CD4-positive, alpha-beta T cell treated with Interleukin-15 for 4 hours (primary cell): ENCODE measurements at regions not wholly inside any gene's neighbourhood (a gene's known extent, or its start where the extent isn't known, plus 50 kb on each side); places are given as distances from the start of the nearest gene placed in this dataset.
"Not testable (repeated sequence)": the region's sequence is repeated elsewhere in the genome, so short reads cannot be mapped to it uniquely, and the experiment has no call there.

Source experiments
- DNase-seq: peaks from one replicate; pipeline ENCODE4 v3.0.0-alpha.2; 2020; ENCODE audit warnings: low spot score

DNA sequence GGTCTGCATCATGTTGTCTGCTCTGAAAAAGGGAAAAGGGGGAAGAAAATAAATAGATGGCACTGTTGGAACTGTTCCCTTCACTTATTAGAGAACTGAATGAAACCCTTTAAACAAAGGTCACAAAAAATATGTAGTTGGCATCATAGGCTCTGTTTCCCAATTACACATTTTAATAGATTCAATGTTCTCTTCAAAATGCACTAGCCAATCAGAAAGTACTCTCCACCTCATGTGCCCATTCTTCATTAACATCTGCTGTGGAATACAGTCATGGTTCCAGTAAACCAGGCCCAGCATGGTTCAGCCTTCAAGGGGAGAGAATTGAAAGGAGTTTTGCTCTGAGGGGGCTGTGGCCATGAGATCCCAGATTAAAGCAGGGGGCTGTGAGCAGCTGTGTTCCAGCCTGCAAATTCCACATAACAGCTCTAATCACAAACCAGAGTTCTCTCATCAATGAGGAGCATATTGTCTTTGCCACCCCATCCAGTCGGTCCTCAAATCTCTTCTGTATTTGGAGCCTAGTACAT lies 165.9 kb upstream of the CREB1 start:
- no peak for DNase-seq

DNA sequence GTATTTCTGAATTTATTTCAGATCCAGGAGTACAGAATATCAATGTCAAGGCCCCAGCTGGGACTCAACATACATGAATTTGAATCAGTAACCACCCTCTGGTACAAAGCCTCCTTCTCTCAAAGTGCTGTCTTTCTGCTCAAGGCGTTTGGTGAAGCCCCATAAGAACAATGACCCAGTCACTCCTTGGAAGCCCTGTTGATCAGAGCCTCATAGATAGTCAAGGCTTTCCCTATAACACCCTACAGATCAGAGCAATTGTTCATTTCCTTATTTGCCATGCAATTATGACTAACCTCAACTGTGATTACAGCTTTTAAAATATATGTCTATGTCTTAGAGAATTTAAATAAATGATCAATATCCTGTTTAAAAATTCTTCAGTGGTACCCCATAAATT lies 159.1 kb upstream of the CREB1 start:
- DNase-seq = no peak

DNA sequence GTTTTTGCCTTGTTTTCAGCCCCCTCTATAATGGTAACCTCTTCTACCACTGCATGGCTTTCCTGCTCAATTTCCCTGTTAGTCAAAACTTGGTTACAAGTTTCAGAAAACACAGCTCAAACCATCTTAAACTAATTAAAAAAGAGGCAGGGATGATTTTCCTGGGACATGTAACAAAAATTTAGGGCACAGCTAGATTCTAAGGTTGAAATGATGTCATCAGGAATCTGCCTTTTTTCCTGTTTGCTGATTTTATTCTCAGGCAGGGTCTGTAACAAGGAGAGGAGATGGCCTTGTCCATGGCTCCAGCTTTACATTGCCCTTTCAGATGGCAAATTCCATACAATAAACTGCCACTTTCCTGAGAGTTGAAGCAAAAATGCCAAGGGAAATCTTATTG lies 157.9 kb upstream of the CREB1 start:
- DNase-seq = no peak

DNA sequence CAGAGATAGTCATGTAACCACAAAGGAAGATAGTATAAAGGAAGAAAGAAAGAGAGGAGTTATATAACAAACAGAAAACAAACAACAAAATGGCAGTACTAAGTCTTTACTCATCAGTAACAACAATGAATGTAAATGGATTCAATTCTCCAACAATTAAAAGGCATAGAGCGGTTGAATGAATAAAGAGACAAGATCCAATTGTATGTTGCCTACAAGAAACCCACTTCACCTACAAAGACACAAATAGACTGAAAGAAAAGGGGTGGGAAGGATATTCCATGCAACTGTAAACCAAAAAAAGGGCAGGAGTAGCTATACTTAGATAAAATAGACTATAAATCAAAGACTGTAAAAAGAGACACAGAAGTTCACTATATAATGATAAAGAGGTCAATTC lies 157.3 kb upstream of the CREB1 start:
- no peak for DNase-seq

DNA sequence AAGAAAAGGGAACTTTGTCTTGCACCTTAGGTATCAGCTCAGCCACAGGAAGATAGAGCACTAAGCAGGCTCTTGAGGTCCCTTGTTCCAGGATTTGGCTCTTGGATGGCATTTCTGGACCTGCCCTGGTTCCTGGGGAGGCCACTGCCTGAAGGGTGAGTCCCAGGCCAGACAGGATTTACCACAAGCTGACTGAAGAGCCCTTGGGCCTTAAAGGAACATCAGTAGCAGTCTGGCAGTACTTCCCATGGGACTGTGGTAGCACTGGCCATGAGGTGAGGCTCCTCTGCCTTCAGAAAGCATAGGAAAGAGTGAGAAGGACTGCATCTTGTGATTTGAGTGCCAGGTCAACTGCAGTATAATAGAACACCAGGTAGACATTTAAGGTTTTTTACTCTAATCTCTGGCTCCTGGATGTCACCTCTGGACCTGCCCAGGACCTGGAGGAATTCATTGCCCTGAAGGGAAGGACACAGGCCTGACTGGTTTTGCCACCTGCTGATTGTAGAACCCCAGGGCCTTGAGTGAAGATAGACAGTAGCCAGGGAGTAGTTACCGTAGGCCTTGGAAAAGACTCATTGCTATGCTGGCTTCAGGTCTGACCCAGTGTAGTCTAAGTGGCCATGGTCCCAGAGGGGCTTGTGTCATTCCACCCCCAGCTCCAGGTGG lies 154.4 kb upstream of the CREB1 start:
- DNase-seq = no peak

DNA sequence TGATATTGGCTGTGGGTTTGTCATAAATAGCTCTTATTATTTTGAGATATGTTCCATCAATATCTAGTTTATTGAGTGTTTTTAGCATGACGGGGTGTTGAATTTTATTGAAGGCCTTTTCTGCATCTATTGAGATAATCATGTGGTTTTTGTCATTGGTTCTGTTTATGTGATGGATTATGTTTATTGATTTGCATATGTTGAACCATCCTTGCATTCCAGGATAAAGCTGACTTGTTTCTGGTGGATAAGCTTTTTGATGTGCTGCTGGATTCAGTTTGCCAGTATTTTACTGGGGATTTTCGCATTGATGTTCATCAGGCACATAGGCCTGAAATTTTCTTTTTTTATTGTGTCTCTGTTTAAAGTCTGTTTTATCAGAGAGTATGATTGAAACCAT lies 151.1 kb upstream of the CREB1 start:
- DNase-seq = not testable (repeated sequence)

DNA sequence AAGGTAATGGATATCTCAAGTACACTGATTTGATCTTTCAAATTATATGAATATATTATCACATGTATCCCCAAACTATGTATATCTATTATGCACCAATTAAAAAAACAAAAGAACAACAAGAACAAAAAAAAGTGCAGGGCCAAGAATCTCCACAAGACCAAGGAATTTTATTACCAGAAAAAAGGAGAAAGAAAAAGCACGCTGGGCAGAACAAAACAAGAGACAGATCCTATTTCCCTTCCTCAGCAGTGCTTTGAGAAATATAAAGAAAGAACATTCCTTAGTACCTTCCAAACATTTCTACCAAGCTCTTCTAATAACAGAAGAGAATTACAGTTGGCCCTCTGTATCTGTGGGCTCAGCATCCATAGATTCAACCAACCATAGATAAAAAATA lies 144.7 kb upstream of the CREB1 start:
- DNase-seq = no peak

DNA sequence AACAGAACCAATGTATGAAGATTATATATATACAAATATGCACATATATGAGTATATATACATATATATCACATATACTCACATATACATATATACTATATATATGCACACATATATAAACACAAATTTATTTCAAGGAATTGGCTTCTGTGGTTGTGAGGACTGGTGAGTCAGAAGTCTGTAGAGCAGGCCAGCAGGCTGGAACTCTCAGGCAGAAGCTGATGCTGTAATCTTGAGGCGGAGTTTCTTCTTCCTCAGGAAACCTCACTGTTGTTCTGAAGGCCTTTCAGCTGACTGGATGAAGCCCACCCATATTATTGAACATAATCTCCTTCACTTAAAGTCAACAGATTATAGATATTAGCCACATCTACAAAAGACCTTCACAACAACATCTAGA lies 143.9 kb upstream of the CREB1 start:
- DNase-seq = no peak

DNA sequence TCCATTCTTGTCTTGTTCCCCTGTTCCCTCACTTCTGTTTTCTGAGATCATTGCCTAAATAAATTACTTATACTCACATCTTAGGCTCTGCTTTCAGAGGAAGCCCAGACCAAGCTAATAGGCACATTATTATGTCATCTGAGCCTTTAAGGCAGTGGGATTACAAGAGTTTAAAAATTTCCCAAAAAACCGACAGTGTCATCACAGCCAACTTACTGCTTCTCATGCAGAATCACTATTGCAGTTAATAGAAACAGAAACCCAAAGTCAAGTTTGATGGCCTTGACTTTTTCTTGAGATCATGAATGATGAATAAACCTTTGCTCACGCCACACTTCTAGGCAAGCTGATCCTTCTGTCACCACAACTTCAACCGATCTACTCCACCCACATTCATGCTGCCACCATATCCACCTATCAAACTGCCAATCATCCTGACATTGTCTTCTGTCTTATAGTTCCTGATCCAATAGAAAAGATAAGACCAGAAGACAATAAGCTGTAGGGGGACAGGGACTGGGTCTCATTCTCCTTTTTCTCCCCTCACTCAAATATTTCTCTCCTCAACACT lies 142.7 kb upstream of the CREB1 start:
- DNase-seq = no peak

DNA sequence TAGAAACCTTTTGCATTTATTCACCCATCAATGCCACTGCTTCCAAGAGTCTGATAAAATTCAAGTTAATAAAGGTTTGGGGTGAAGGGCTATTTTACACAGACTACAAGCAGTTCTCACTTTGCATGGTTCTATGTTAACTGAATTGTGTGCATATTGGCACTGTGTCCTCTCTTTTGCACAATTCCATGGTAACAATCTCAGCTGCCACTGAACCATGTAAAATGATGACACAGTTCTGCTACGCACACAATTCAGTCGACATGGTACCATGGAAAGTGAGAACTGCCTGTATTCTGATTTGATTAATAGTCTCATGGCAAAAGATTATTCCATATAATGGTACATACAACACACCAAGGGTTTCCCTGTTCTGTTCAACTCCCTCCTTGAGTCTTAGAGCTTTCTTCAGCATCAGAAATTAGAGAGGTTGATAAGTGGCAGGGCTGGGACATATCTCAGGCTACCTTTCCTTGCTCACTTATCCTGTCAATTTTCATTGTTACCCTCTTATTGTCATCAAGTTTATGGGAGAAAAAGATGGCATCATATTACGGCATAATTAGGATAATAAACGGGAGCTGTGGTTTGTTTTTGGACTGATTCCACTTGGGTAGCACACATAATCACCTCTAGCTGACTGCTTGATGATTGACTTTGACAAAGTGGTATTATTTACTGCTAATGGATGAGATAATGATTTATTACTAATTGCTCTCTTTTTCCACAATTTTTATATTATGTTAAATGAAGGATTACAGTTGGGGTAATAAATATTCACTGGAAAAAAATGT lies 139.3 kb upstream of the CREB1 start:
- no peak for DNase-seq

DNA sequence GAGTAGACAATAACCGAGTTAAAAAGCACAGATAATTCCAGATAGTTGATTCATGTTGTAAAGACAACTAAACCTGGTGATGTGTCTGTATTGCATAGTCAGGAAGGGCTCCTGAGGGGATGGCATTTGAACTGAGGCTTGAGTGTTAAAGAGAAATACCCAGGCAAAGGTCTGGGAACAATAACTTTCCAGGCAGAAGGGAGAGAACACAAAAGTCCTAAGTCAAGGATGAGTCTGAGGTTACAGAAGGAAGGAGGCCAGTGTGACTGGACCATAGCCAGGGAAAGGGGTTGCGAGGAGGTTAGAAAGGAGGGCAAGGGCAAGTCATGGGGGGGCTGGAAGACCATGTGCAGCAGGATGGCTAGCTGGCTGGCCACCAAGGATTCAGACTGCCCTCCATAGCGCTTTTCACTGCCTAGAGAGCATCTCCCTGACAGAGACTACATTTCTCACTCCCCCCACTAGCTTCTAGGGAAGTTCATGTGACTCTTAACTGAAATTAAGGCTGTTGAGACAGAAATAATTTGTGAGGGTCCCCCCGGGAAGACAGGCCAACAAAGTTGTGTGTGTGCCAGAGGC lies 135.5 kb upstream of the CREB1 start:
- no peak for DNase-seq

DNA sequence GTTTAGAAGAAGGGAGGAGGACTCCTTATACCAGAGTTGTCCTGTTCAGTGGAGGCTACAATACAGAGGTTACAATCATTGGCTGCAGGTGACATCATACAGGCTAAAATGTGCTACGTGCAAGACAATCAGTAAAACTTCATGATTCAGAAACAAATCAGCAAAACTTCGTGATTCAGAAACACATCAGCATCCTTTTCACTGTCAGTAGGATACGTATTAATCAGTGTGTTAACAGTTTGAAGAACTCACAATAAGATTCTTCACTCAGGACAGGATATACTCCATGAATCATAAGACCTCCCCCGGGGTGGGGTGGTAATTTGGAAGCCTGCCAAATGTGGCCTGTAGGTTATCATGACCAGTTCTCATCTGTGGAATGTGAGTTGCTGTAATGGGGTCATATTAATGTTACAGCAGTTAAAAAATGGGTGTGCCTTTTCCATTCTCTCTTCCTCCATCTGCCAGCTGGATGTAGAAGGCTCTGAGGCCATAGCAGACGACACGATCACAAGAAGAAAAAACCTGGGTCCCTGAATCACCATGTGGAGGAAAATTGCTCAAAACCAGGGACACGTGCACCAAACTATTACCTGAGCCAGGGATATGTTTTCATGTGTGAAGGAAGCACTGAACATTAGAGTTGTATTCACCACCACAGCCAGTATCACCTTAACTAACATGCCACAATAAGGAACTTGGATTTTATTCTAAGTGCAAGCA lies 134.8 kb upstream of the CREB1 start:
- no peak for DNase-seq

DNA sequence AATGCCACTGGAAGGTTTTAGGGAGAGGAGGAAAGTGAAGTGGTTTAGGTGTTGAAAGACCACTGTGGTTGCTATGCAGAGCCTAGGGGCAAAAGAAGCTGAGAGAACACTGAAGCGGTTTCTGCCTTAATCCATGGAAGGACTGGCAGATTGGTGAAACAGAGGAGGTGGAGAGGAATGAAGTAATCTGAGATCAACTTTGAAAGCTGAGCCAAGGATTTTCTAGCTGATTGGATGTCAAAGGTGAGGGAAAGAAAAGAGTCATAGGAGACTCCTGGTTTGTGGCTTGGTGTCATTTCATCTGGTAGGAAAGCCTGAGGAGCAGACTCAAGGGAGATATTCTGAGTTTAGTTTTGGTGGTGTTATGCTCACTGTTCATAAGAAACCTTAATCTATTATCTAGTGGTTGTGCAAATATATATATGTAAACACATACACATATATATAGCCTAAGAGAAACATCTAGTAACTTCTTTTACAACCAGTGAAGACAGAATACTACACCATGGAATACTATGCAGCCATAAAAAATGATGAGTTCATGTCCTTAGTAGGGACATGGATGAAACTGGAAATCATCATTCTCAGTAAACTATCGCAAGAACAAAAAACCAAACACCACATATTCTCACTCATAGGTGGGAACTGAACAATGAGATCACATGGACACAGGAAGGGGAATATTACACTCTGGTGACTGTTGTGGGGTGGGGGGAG lies 134.1 kb upstream of the CREB1 start:
- no peak for DNase-seq

DNA sequence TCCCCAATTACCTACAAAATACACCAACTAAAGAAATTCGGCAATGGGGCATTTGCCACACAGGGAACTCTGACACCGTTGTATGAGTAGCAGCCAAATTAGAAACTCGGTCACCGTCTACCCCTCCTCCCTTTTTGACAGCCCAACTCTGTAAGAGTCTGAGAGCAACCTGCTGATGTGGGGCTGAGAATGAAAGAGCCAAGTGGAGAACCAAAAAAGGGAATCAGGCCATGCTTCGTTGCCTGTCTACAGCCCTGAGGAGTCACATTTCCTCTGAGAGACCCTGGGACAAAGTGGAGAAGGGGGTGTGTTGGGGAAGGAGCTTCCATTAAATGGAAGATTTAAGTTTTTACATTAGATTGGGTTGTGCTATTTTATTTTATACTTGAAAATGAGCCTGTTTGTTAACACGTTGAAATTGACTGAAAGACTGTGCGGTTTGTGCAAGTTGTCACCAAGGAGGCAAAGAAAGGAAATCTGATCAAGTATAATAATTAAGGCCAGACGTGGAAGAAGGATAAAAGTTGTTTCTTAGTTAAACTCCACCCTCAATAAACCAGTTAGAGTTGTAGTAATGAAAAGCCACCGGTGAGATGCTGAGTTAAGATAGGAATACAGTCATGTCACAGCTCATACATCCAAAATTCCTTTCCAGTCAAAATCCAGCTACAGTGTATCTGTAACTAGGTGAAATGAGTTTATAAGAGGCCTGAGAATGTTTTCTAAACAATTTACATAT lies 131.7 kb upstream of the CREB1 start:
- no peak for DNase-seq

DNA sequence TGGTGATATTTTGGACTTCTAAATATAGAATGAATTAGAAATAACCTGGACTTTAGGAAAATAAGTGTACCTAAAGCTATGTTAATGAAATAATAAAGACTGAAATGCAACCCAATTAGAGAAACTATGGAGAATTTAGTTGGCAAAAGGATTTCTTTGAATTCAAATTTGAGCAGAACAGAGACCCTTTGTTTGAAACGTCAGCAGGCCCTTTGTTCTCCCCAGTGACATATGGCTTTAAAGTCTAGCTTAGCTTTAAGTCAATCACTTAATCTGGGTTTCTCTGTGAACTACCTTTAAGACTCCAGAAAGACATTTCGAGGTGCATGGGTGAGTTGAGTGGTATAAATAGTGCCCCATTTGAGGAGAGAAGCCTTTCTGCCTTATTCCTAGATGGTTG lies 130.5 kb upstream of the CREB1 start:
- no peak for DNase-seq

DNA sequence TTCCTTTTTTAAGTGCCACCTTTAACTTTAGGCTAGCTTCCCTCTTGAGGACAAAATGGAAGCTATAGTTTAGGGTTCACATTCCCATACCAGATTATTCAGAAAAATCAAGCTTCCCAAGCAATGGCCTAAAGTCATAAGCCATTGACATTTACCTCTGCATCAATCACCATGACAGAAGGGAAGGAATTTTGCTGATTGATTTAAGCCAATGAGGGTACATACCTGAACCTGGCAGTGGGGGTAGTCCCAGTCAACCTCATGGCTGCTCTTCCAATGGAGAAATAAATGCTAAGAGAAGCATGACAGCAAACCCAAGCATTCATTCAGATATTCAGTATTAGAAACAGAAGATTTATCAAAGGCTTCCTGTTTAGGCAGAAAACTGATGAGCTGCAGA lies 128.4 kb upstream of the CREB1 start:
- DNase-seq = no peak

DNA sequence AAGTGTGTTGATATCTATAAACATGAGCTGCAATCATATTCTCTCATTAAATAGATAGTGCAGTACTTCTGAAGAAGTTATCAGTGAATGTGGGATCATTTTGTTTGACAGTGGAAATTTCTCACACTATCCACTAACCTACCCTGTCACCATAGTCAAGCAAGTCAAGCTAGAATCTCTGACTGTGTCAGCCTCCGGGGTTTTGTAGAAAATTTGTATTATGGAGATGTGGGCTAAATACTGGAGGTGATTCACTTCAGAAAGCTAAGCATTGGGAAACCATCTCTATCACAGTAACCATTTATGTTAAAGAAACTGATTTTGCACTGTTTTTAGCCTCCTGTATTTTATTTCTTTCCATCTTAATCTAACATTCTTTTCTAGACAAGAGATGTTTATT lies 126.6 kb upstream of the CREB1 start:
- no peak for DNase-seq

DNA sequence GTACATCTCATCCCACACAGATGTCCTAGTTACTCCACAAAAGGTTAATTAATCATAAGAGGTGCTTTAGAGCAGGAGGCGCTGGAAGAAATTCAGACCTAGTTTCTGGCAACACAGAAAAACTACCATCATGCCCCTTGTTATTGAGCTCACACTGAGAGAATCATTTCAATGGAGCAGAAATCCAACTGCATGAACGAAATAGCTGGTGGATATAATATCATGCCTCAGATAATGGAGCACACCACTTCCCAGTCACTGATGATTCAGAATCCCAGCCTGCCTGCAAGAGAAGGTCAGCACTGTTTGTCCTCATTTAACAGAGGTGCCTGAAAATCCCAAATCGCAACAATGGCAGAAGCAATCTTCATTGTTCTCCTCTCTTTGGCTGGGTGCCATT lies 125.8 kb upstream of the CREB1 start:
- DNase-seq = no peak

DNA sequence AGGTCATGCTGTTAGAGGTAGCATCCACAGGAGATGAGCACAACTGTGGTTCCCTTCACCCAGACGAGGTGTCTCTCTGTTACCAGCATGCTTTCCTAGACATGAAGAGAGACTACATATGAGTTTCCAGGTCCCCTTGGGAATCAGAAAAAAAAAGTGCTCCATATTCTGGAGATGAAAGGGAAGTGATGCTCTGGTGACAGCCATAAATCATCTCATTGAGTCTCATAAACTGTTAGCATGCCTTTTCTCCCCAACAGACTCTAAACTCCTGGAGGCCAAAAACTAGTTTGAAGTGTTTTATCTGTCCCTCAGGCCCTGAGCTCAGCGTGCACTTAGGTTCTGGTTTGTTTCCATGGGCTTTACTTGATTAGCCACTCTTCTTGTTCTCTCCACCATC lies 124.6 kb upstream of the CREB1 start:
- no peak for DNase-seq

DNA sequence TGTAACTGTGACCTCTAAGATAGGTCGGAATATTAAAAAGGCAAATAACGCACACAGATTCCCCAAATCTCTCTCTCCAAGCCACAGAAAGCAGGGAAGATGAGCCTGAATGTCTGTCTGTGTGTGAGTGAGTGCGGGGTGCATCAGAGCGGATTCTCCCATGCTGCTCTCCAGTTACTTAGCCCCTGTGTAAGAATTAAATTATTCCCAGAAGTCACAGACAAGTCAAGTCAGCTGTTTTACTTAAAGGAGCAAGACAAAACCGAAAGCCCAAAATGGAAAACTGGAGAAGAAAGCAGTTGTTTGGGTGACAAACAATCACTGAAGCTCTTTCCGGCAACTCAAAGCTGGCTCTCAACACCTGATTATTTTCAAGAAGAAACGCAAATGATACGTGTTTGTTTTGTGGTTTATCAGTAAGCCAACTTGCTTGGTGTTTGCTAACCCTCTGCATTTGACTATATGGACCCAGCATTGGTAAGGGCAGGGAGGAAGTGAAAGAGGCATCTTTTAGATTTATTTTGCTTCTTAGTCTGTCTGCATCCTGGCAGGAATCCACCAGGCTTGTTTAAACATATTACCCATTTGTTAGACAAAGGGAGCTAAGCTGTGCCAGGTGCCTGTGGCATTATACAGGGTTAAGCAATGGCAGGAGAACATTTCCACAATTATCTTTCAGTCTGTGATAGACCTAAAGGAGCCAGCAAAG lies 121.5 kb upstream of the CREB1 start:
- DNase-seq = no peak
